Inflammatory macrophage treated with lipopolysaccharide for 1 hour (primary cell): ENCODE measurements at regions not wholly inside any gene's neighbourhood (a gene's known extent, or its start where the extent isn't known, plus 50 kb on each side); places are given as distances from the start of the nearest gene placed in this dataset.

Experiments
- DNase-seq, 2 donors: peaks; one replicate each; pipeline ENCODE4 v3.0.0-alpha.2; 2020 to 2022

GRCh38 chr10:130728531-130729215 lies 582.8 kb downstream of the TCERG1L start:
- no peak for DNase-seq

- no peak for DNase-seq
Observed at GRCh38 chr10:130729876-130730275, 581.6 kb downstream of the TCERG1L start.

DNA sequence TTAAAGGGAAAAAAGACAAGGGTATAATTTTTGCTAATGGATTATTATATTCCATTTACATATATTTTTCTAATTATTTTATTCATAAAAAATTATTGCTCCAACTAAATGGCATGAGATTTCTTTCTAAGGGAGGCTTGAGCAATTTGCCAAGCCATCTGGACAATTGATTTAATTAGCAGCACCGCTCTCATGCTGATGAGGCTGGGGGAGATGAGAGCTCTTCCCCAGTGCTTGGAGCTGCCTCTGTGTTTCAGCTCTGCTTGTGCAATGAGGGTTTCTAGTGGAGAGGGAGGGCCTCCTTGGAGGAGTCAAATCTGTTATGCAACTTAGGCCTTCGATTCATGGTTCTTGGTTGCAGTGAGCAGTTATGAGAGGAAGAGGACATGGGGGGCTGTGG lies 574.3 kb downstream of the TCERG1L start:
- no peak for DNase-seq

- DNase-seq, result no peak
Observed at GRCh38 chr10:130737621-130738020, 573.9 kb downstream of the TCERG1L start.

GRCh38 chr10:130739016-130739756 lies 572.3 kb downstream of the TCERG1L start:
- DNase-seq, result no peak

GRCh38 chr10:130739757-130740145 lies 571.8 kb downstream of the TCERG1L start:
- no peak for DNase-seq

GRCh38 chr10:130740166-130740565 lies 571.4 kb downstream of the TCERG1L start:
- DNase-seq, result no peak

DNA sequence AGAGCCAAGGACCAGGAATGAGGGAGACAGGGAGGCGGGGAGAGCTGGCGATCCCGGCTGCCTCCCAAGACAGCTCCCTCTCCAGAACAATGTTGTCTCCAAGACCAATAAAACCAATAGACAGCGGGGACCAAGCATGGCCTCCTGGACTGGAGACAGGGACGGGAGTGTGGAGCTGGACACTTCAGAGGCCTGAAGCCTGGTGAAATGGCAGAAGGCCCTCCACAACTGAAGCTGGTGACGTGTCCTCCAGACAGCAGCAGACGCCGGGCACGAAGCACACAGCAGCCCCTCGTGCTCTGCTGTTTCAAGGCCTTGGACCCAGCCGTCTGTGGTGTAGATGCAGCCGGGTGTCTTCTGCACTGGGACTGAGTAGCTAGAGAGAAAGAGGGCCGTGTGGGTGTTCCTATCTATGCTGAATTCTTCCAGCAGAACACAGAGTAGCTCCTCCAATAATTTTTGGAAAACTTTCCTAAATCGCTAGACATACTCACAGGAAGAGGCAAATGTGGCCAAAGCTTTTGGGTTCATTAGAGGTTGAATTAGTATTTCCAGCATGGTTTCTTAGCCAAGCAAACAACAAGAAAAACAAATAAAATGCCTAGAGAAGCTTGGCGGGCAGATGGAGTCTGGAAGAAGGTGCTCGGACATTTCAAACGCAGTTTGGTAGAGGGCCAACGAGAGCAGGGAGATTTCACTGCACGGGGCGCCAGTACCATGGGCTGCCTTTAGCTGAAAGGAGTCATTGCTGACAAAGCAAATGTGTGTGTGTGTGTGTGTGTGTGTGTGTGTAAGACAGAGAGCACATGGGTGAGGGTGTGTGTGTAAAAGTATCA lies 570.4 kb downstream of the TCERG1L start:
- no peak for DNase-seq

DNA sequence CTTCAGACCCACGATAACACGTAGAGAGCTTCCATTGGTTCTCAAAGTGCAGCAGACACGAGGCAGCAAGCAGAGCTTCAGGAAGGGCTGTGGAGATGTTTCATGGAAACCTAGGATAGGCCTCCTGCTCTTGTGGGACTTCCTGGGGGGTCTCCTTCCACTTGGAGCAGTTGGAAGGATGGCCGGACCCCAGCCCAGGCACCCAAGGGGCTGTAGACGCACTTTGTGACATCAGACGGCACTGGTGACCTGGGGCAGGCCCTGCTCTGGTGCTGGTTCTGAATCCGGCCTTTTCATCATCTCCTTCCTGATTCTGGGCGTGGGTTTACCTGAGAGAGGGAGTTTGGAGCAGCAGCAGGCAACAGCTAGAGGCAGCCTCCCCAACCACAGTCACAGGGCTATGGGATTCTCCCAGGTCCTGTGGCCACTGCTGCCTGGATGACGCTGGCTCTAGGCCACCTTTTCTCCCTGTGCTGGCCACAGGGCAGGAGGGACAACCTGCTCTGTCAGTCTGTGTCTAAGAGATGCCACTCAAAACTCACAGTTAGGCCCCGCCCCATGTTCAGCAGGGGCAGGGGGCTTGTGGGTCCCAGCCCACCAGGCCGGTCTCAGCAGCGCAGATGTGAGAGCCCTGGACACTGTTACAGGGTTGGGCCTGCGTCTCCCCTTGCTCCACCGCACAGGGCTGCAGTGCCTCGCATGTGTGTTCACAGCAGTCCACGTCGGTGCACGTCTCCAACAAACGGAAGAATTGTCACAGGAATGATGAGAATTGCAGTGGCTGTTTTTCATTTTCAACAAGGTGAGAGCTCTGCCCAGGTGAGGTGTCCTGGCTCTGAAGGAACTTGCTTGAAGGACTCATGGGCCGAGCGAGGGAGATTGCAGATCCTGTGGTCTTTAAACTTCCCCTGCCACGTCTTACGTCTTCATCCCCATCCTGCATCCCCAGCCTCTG lies 569.3 kb downstream of the TCERG1L start:
- no peak for DNase-seq

DNA sequence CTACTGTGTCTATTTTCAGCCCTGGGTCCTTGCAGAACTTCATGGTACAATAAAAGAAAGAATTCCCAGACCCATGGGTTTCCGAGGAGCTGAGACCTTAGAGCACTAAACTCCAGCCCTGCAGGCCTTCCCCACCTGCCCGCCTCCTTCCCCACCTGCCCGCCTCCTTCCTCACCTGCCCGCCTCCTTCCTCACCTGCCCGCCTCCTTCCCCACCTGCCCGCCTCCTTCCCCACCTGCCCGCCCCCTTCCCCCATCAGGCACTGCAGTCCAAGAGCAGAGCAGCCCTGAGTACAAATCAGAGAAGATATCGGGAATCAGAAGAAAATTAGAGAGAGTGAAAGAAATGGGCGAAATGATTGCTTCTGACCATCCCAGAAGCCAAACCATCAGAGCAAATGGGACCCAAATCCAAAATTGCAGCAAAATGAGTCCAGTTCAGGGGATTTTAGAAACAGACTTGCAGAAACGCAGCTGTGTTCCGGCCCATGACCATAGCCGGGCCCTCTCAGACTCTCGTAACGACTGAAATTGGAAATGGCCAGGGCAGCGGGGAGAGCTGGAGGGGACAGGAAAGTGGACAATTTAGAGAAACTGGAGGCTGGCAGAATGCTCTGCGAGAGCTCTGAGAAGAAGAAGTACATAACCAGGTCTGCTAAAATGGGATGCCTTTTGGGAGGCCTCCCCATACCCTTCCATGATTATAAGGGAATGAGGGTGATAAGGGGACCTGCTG lies 568.4 kb downstream of the TCERG1L start:
- DNase-seq, result no peak

DNA sequence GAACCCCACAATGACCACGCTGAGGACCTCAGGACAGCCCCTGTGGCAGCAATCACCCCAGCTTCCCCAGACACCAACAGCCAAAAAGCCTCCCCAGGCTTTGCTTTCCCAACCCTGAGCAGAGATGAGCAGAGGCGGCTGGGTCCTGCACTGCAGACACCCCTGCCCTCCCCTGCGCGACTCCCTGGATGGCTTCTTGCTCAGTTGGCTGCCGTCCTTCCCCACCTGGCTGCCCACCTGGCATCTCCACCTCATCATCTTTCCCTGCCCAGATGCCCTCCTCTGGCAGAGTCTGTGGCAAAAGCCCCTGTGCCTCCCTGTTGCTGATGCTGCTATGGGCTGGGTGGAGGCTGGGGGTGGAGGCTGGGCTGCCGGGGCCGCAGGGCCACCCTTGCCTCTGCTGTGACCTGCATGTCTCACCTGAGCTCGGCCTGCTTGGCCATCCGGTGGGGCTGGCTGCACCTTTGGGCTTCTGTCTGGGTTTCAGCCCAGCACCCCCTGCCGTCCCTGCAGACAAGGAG lies 567.7 kb downstream of the TCERG1L start:
- no peak for DNase-seq

DNA sequence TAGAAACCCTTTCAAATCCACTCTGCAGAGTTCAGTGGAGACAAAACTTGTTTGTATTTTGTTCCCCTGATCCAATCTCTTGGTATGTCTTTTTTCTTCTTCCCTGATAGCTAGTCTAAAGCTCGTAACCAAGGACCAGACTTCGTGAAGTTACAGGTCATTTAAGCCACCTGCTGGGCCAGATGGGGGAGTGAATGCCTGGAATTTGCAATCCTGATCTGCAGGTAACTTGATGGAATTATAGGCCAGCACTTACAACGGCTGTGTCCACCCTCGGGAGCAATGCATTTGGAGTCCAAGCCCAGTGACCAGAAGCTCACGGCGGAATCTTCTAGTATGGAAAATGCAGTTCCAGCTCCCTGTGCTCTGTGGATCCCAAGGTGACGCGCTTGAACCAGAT lies 566.9 kb downstream of the TCERG1L start:
- DNase-seq, result no peak

GRCh38 chr10:130745251-130745650 lies 566.3 kb downstream of the TCERG1L start:
- no peak for DNase-seq

GRCh38 chr10:130745821-130746220 lies 565.7 kb downstream of the TCERG1L start:
- DNase-seq, result no peak

DNA sequence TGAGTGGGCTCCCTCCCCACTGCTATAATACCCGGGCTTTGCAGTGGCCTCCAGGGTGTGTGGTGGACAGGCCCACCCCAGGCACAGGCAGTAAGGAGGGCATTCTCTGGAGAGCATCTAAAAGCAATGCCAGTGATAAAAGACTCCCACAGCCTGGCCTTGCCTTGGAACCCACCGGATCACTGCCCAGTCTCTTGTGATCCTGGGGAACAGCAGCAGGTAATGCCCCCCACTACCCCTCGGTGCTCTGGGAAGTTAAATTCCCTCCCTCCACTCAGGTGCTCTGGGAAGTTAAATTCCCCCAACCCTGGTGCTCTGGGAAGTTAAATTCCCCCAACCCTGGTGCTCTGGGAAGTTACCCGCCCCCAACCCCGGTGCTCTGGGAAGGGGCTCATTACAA lies 565.2 kb downstream of the TCERG1L start:
- DNase-seq, result no peak

- DNase-seq, result no peak
Observed at GRCh38 chr10:130747356-130747755, 564.2 kb downstream of the TCERG1L start.

DNA sequence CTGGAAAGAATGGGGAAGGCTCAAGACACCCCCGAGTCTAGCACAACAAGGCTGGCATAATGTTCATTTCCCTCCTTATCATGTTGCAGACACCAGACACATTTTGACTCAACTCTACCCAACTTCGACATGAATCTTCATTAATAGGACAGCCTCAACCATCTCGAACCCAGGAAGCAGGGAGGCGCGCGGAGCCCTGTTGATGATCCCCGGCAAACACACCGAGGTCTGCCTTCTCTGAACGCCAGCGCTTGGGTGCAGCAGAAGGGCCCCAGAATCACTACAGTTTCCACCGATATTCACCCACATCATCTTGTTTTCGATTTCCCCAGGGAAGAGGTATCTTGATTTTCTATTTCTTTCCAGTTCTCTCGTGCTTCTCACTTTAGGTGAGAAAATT lies 563.6 kb downstream of the TCERG1L start:
- DNase-seq, result no peak

DNA sequence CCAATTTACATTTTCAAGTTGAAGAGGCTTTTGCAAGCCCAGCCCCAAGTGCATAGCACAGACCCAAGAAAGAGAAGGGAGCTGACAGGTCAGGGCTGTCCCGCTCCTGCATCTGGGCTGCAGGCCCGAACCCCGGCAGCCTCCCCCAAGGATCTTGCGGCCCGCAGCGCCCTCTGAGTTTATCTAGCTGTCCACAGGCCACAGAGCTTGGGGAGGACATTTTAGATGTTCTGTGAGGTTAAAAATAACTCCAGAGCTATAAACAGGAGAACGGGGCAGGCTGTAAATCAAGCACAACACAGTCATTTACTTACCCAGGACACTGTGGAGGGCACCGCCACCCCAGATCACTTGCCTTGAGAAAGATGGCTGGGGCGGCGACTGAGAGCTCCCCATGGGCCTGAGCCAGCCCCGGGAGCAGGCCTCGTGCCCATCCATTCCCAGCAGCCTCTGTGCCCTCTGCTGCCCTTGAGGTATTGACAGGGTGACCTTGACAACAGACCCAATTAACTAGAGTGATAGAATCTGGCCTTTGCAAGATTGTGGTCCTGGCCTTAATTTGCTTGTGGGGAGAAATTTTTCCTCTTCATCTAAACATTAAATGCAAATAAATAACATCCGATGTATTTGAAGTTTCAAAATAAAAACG lies 563.0 kb downstream of the TCERG1L start:
- no peak for DNase-seq

DNA sequence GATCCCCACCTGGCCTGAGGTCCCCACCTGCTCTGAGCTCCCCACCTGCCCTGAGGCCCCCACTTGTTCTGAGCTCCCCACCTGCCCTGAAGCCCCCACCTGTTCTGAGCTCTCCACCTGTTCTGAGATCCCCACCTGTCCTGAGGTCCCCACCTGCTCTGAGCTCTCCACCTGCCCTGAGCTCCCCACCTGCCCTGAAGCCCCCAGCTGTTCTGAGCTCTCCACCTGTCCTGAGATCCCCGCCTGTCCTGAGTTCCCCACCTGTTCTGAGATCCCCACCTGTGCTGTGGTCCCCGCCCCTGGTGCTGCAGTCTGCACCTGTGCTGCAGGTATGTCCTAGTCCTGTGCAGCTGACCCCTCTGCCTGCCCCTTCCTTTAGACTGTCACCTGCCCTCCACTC lies 561.6 kb downstream of the TCERG1L start:
- no peak for DNase-seq

GRCh38 chr10:130750441-130750840 lies 561.1 kb downstream of the TCERG1L start:
- DNase-seq, result no peak
